B cell (primary cell): ENCODE measurements at regions not wholly inside any gene's neighbourhood (a gene's known extent, or its start where the extent isn't known, plus 50 kb on each side); places are given as distances from the start of the nearest gene placed in this dataset.

Source experiments
- ATAC-seq: fragments of 200-7000 bp; cut with Tn5 transposase; one replicate; pipeline ENCODE4 v1.10.0; 2021; ENCODE audit warnings: low read depth, mild to moderate bottlenecking, moderate number of reproducible peaks, moderate library complexity
- CTCF ChIA-PET: fragments of 350-600 bp; sonication (Branson Sonifier 250); formaldehyde crosslinking; loops from one replicate; lab custom pipeline; 2021; ENCODE audit warnings: antibody characterized with exemption, inconsistent platforms; lab: Charles Lee
- POLR2A ChIA-PET: fragments of 350-600 bp; sonication (Branson Sonifier 250); formaldehyde crosslinking; loops from one replicate; lab custom pipeline; 2021; ENCODE audit warnings: antibody characterized with exemption; lab: Charles Lee
- DNase-seq: peaks from one replicate; pipeline ENCODE4 v3.0.0; 2013
- H2AFZ ChIP-seq: 2 replicates; pipeline ENCODE4 v1.6.1; 2012; ENCODE audit warnings: mild to moderate bottlenecking, low read depth, low read length; ENCODE audit not compliant: insufficient read depth, poor library complexity, severe bottlenecking
- H3K27ac ChIP-seq, 2 donors: 1 replicate in 1 of 2; 2 replicates in 1 of 2; pipeline ENCODE4 v1.5.1; 2012 to 2013; ENCODE audit warnings: low read length in 2 of 2, mild to moderate bottlenecking in 2 of 2, moderate library complexity in 1 of 2
- H3K27me3 ChIP-seq, 4 experiments: fragments of 200-600 bp in 1 of 4; sonication (generic) in 1 of 4; replicated peaks in 1 of 4; 1 replicate in 2 of 4; 2 replicates in 2 of 4; pipeline versions ENCODE4 v1.6.1 to v1.7.0; 2013 to 2016; ENCODE audit warnings: low read length in 3 of 4, mild to moderate bottlenecking in 2 of 4, mixed read lengths in 1 of 4, moderate library complexity in 1 of 4; ENCODE audit not compliant: insufficient read depth in 4 of 4, control insufficient read depth in 3 of 4; ENCODE audit errors: control extremely low read depth in 1 of 4
- H3K36me3 ChIP-seq, 2 experiments: replicated peaks in 1 of 2; 1 replicate in 1 of 2; 2 replicates in 1 of 2; pipeline versions ENCODE4 v1.6.1 to v1.7.1; 2013; ENCODE audit warnings: low read length in 1 of 2; ENCODE audit not compliant: insufficient read depth in 2 of 2, control insufficient read depth in 1 of 2; ENCODE audit errors: control extremely low read depth in 1 of 2, extremely low read depth in 1 of 2
- H3K4me1 ChIP-seq, 2 donors: fragments of 200-600 bp in 1 of 2; sonication (generic) in 1 of 2; 1 replicate in 1 of 2; 2 replicates in 1 of 2; pipeline versions ENCODE4 v1.5.1 to v1.6.1; 2013 to 2017; ENCODE audit warnings: low read length in 2 of 2; ENCODE audit not compliant: control insufficient read depth in 2 of 2, insufficient read depth in 2 of 2
- H3K4me2 ChIP-seq: replicated peaks from 2 replicates; pipeline ENCODE3; 2012; ENCODE audit warnings: mild to moderate bottlenecking, low read depth, low read length; ENCODE audit not compliant: poor library complexity, severe bottlenecking
- H3K4me3 ChIP-seq, 5 experiments: fragments of 200-600 bp in 1 of 5; sonication (generic) in 1 of 5; 1 replicate in 3 of 5; 2 replicates in 2 of 5; pipeline versions ENCODE4 v1.5.1 to v1.7.0; 2011 to 2016; ENCODE audit warnings: low read length in 4 of 5, mild to moderate bottlenecking in 4 of 5, low read depth in 2 of 5, control low read depth in 1 of 5, moderate library complexity in 1 of 5; ENCODE audit not compliant: insufficient read depth in 1 of 5; ENCODE audit errors: control extremely low read depth in 1 of 5, extremely low read depth in 1 of 5
- H3K79me2 ChIP-seq: fragments of 200-600 bp; sonication (generic); one replicate; pipeline ENCODE4 v1.6.0; 2016; ENCODE audit warnings: low read length; ENCODE audit not compliant: control insufficient read depth, insufficient read depth
- H3K9ac ChIP-seq: fragments of 200-600 bp; sonication (generic); 2 replicates; pipeline ENCODE4 v1.6.1; 2017; ENCODE audit warnings: mild to moderate bottlenecking, low read length, moderate library complexity
- H3K9me3 ChIP-seq, 3 donors: one replicate each; pipeline versions ENCODE4 v1.6.1 to v1.7.1; 2013; ENCODE audit warnings: low read length in 2 of 3; ENCODE audit not compliant: control insufficient read depth in 2 of 3, insufficient read depth in 1 of 3; ENCODE audit errors: control extremely low read depth in 1 of 3
- H4K20me1 ChIP-seq: 2 replicates; pipeline ENCODE4 v1.6.0; 2012; ENCODE audit warnings: mild to moderate bottlenecking, low read length; ENCODE audit not compliant: insufficient read depth, control insufficient read depth, poor library complexity, severe bottlenecking
- H3K27ac Mint-ChIP-seq: one replicate; pipeline ENCODE4 v1.8.0; 2021; ENCODE audit warnings: mixed read lengths
- H3K27me3 Mint-ChIP-seq: one replicate; pipeline ENCODE4 v1.8.0; 2021; ENCODE audit warnings: mixed read lengths
- H3K4me1 Mint-ChIP-seq: one replicate; pipeline ENCODE4 v1.8.0; 2021; ENCODE audit warnings: mixed read lengths
- H3K4me3 Mint-ChIP-seq: one replicate; pipeline ENCODE4 v1.8.0; 2021; ENCODE audit warnings: mixed read lengths
- H3K9me3 Mint-ChIP-seq: one replicate; pipeline ENCODE4 v1.8.0; 2022; ENCODE audit warnings: mixed read lengths; ENCODE audit not compliant: insufficient read depth
- EZH2 ChIP-seq: IDR thresholded peaks from 2 replicates; pipeline ENCODE4 v1.6.1; 2012; ENCODE audit warnings: borderline replicate concordance, low read depth, mild to moderate bottlenecking, moderate library complexity, low read length; ENCODE audit not compliant: insufficient read depth, poor library complexity, severe bottlenecking
- WGBS: methylation state at CpG from one replicate; pipeline ENCODE4 v1.1.5; 2013; ENCODE audit warnings: missing lambda C conversion rate; ENCODE audit not compliant: insufficient coverage; 5-methylcytosine and 5-hydroxymethylcytosine counted together
- intact Hi-C: fragments of 100-400 bp; cut with micrococcal nuclease; formaldehyde crosslinking; loops from one replicate; pipeline ENCODE4 v1.10.0; 2022
- TF ChIP-seq, protein P1 (sequence below): fragments of 200-600 bp; IDR thresholded peaks from one replicate; pipeline ENCODE4 v1.8.0; 2022; ENCODE audit warnings: antibody characterized with exemption, mild to moderate bottlenecking

DNA sequence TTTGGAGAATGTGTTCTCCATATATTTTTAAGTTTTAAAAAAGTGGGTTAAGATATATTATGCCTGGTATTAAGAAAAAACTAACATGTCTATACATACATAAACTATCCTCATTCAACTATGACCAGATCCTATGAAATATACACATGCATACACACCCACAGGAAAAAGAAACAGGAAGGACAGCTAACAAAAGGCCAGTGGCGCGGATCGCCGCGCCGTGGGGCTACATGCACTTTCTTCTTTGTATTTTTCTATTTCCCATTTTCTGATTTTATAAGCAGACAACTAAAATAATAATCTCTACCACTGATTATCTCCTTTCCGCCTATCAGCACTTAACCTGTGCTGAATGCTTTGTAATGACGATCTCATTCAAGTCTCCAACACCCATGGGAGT, 160.1 kb downstream of the OR4M2 start:
- no peak for TF ChIP-seq EZH2
- TF ChIP-seq, protein P1, sequence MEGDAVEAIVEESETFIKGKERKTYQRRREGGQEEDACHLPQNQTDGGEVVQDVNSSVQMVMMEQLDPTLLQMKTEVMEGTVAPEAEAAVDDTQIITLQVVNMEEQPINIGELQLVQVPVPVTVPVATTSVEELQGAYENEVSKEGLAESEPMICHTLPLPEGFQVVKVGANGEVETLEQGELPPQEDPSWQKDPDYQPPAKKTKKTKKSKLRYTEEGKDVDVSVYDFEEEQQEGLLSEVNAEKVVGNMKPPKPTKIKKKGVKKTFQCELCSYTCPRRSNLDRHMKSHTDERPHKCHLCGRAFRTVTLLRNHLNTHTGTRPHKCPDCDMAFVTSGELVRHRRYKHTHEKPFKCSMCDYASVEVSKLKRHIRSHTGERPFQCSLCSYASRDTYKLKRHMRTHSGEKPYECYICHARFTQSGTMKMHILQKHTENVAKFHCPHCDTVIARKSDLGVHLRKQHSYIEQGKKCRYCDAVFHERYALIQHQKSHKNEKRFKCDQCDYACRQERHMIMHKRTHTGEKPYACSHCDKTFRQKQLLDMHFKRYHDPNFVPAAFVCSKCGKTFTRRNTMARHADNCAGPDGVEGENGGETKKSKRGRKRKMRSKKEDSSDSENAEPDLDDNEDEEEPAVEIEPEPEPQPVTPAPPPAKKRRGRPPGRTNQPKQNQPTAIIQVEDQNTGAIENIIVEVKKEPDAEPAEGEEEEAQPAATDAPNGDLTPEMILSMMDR, result no peak
- DNase-seq (no peak), ATAC-seq (no peak)
- POLR2A ChIA-PET, result no interaction called here
- intact Hi-C loops, result no loop called here
- no peaks in the 10 kb centered on the region for H3K9me3 Mint-ChIP-seq
- peaks cover 0 to 4% (median 0%) of the 10 kb centered on the region in 3 donors for H3K9me3 ChIP-seq
- H3K79me2 ChIP-seq, result no peaks in the 10 kb centered on the region
- H3K4me1 ChIP-seq, result peaks cover 4 to 14% of the 10 kb centered on the region in 2 donors
- no peaks in the 10 kb centered on the region for H3K4me1 Mint-ChIP-seq
- H2AFZ ChIP-seq, result no peak overlapping the region
- no peak overlapping the region for H3K27ac Mint-ChIP-seq
- H3K4me3 Mint-ChIP-seq, result no peak overlapping the region
- CTCF ChIA-PET, result no interaction called here
- H3K4me3 ChIP-seq, result no peak overlapping the region
- H3K4me2 ChIP-seq, result no peak overlapping the region
- no peaks in the 10 kb centered on the region for H3K36me3 ChIP-seq
- no peak overlapping the region for H3K9ac ChIP-seq
- peaks cover 0 to 2% (median 0%) of the 10 kb centered on the region in 4 experiments for H3K27me3 ChIP-seq
- H3K27ac ChIP-seq, result no peak overlapping the region
- 78% methylated on average over 6 of the region's 8 CpGs for WGBS
- H4K20me1 ChIP-seq, result no peaks in the 10 kb centered on the region
- H3K27me3 Mint-ChIP-seq, result peaks cover 11% of the 10 kb centered on the region

DNA sequence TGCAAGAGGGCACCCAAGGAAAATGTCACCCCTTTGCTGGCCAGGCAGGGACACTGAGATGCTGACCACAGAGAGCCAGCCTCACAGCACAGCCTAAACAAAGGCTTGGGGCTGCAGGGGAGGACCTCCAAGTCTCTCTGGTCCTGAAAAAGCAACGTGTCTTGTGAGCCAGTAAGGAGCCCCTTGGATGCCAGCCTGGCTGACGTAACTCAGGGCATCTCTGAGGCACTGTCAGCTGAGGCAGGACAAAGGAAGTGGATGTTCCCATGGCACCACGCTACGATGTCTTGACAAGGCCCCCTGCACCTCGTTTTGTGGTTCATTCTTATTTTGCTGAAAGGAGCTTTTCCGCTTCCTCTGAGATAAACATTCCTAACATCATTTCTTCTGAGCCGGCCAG, 160.7 kb downstream of the OR4M2 start:
- Mint-ChIP-seq H3K4me3 (no peak overlapping the region), H3K27ac (no peak overlapping the region), H3K27me3 (peaks cover 11% of the 10 kb centered on the region), H3K9me3 (no peaks in the 10 kb centered on the region), H3K4me1 (no peaks in the 10 kb centered on the region)
- intact Hi-C loops, result no loop called here
- Histone ChIP-seq H3K27ac (no peak overlapping the region), H3K27me3 (peaks cover 0 to 2% (median 0%) of the 10 kb centered on the region in 4 experiments), H3K4me3 (no peak overlapping the region), H3K79me2 (no peaks in the 10 kb centered on the region), H3K9me3 (peaks cover 0 to 4% (median 0%) of the 10 kb centered on the region in 3 donors), H3K4me1 (peaks cover 4 to 14% of the 10 kb centered on the region in 2 donors), H4K20me1 (no peaks in the 10 kb centered on the region), H2AFZ (no peak overlapping the region), H3K4me2 (no peak overlapping the region), H3K9ac (no peak overlapping the region), H3K36me3 (no peaks in the 10 kb centered on the region)
- ChIA-PET POLR2A (no interaction called here), CTCF (no interaction called here)
- ATAC-seq (no peak), DNase-seq (no peak)
- no peak for TF ChIP-seq EZH2
- TF ChIP-seq, protein P1, result no peak
- 71% methylated on average over 7 of the region's 7 CpGs for WGBS
